ENCODE measurements at regions not wholly inside any gene's neighbourhood (a gene's known extent, or its start where the extent isn't known, plus 50 kb on each side); places are given as distances from the start of the nearest gene placed in this dataset.

GRCh38 chr15:97141360-97141759 lies 810.9 kb downstream of the NR2F2 start:
- WGBS (ENCODE audit: insufficient coverage): no CpG with 5 or more reads among the region's 1 CpG
- no peaks in the 10 kb centered on the region for H3K9me3 ChIP-seq (ENCODE audit: control insufficient read depth, insufficient read depth, low read length)

GRCh38 chr15:97141871-97142270 lies 811.4 kb downstream of the NR2F2 start:
- Histone ChIP-seq H3K4me3 (ENCODE audit: low read depth, low read length) (no peak overlapping the region), H3K9me3 (ENCODE audit: control insufficient read depth, insufficient read depth, low read length) (no peaks in the 10 kb centered on the region), H3K4me1 (ENCODE audit: control insufficient read depth, insufficient read depth, low read length) (peaks cover 1% of the 10 kb centered on the region), H3K27me3 (ENCODE audit: control insufficient read depth, insufficient read depth, low read length) (no peaks in the 10 kb centered on the region), H3K36me3 (ENCODE audit: control insufficient read depth, insufficient read depth, low read length) (no peaks in the 10 kb centered on the region), H3K27ac (ENCODE audit: low read depth, low read length) (no peak overlapping the region)
- WGBS (ENCODE audit: insufficient coverage): 33% methylated on average over 1 of the region's 2 CpGs
- peak in 1 of 6 donors; percentile 24 for DNase-seq (ENCODE audit: low read depth in 4 of 6, low spot score in 6 of 6)

More at GRCh38 chr15:97141360-97141759, 810.9 kb downstream of the NR2F2 start:
- DNase-seq (ENCODE audit: low read depth in 4 of 6, low spot score in 6 of 6): no peak
- no peaks in the 10 kb centered on the region for H3K27me3 ChIP-seq (ENCODE audit: control insufficient read depth, insufficient read depth, low read length)
- no peaks in the 10 kb centered on the region for H3K36me3 ChIP-seq (ENCODE audit: control insufficient read depth, insufficient read depth, low read length)
- no peaks in the 10 kb centered on the region for H3K4me1 ChIP-seq (ENCODE audit: control insufficient read depth, insufficient read depth, low read length)
- no peak overlapping the region for H3K27ac ChIP-seq (ENCODE audit: low read depth, low read length)
- no peak overlapping the region for H3K4me3 ChIP-seq (ENCODE audit: low read depth, low read length)

GRCh38 chr15:97143592-97144376 lies 813.3 kb downstream of the NR2F2 start:
- Histone ChIP-seq H3K36me3 (ENCODE audit: control insufficient read depth, insufficient read depth, low read length) (no peaks in the 10 kb centered on the region), H3K4me3 (ENCODE audit: low read depth, low read length) (no peak overlapping the region), H3K4me1 (ENCODE audit: control insufficient read depth, insufficient read depth, low read length) (peaks cover 6% of the 10 kb centered on the region), H3K27ac (ENCODE audit: low read depth, low read length) (no peak overlapping the region), H3K9me3 (ENCODE audit: control insufficient read depth, insufficient read depth, low read length) (no peaks in the 10 kb centered on the region), H3K27me3 (ENCODE audit: control insufficient read depth, insufficient read depth, low read length) (peaks cover 3% of the 10 kb centered on the region)
- DNase-seq (ENCODE audit: low read depth in 4 of 6, low spot score in 6 of 6): no peak
- 84% methylated on average over 5 of the region's 6 CpGs for WGBS (ENCODE audit: insufficient coverage)

- Histone ChIP-seq H3K27ac (ENCODE audit: low read depth, low read length) (no peak overlapping the region), H3K27me3 (ENCODE audit: control insufficient read depth, insufficient read depth, low read length) (peaks cover 3% of the 10 kb centered on the region), H3K4me1 (ENCODE audit: control insufficient read depth, insufficient read depth, low read length) (peaks cover 6% of the 10 kb centered on the region), H3K36me3 (ENCODE audit: control insufficient read depth, insufficient read depth, low read length) (no peaks in the 10 kb centered on the region), H3K9me3 (ENCODE audit: control insufficient read depth, insufficient read depth, low read length) (no peaks in the 10 kb centered on the region), H3K4me3 (ENCODE audit: low read depth, low read length) (no peak overlapping the region)
- no peak for DNase-seq (ENCODE audit: low read depth in 4 of 6, low spot score in 6 of 6)
- WGBS (ENCODE audit: insufficient coverage): 79% methylated on average over 2 of the region's 2 CpGs
These were observed 813.8 kb downstream of the NR2F2 start for GRCh38 chr15:97144377-97144711.

GRCh38 chr15:97146929-97147870 lies 813.3 kb upstream of the ARRDC4 start:
- 56% methylated on average over 11 of the region's 18 CpGs for WGBS (ENCODE audit: insufficient coverage)
- Histone ChIP-seq H3K27ac (ENCODE audit: low read depth, low read length) (peak overlapping the region; percentile 11), H3K36me3 (ENCODE audit: control insufficient read depth, insufficient read depth, low read length) (no peaks in the 10 kb centered on the region), H3K4me3 (ENCODE audit: low read depth, low read length) (no peak overlapping the region), H3K9me3 (ENCODE audit: control insufficient read depth, insufficient read depth, low read length) (no peaks in the 10 kb centered on the region), H3K27me3 (ENCODE audit: control insufficient read depth, insufficient read depth, low read length) (peaks cover 3% of the 10 kb centered on the region), H3K4me1 (ENCODE audit: control insufficient read depth, insufficient read depth, low read length) (peaks cover 6% of the 10 kb centered on the region)
- peak in 2 of 6 donors; percentile 22 to 44 for DNase-seq (ENCODE audit: low read depth in 4 of 6, low spot score in 6 of 6)

GRCh38 chr15:97153356-97153965 lies 807.0 kb upstream of the ARRDC4 start:
- Histone ChIP-seq H3K36me3 (ENCODE audit: control insufficient read depth, insufficient read depth, low read length) (no peaks in the 10 kb centered on the region), H3K27me3 (ENCODE audit: control insufficient read depth, insufficient read depth, low read length) (peaks cover 3% of the 10 kb centered on the region), H3K9me3 (ENCODE audit: control insufficient read depth, insufficient read depth, low read length) (no peaks in the 10 kb centered on the region), H3K27ac (ENCODE audit: low read depth, low read length) (no peak overlapping the region), H3K4me3 (ENCODE audit: low read depth, low read length) (no peak overlapping the region), H3K4me1 (ENCODE audit: control insufficient read depth, insufficient read depth, low read length) (peaks cover 2% of the 10 kb centered on the region)
- no CpG with 5 or more reads among the region's 1 CpG for WGBS (ENCODE audit: insufficient coverage)
- DNase-seq (ENCODE audit: low read depth in 4 of 6, low spot score in 6 of 6): peak in 2 of 6 donors; percentile 54 to 62

GRCh38 chr15:97156739-97157265 lies 803.7 kb upstream of the ARRDC4 start:
- Histone ChIP-seq H3K9me3 (ENCODE audit: control insufficient read depth, insufficient read depth, low read length) (no peaks in the 10 kb centered on the region), H3K27ac (ENCODE audit: low read depth, low read length) (no peak overlapping the region), H3K4me1 (ENCODE audit: control insufficient read depth, insufficient read depth, low read length) (peaks cover 2% of the 10 kb centered on the region), H3K36me3 (ENCODE audit: control insufficient read depth, insufficient read depth, low read length) (no peaks in the 10 kb centered on the region), H3K4me3 (ENCODE audit: low read depth, low read length) (no peak overlapping the region), H3K27me3 (ENCODE audit: control insufficient read depth, insufficient read depth, low read length) (no peaks in the 10 kb centered on the region)
- WGBS (ENCODE audit: insufficient coverage): 92% methylated on average over 2 of the region's 2 CpGs
- DNase-seq (ENCODE audit: low read depth in 4 of 6, low spot score in 6 of 6): no peak

GRCh38 chr15:97162805-97163495 lies 797.6 kb upstream of the ARRDC4 start:
- no peak for DNase-seq (ENCODE audit: low read depth in 4 of 6, low spot score in 6 of 6)
- no peak overlapping the region for H3K4me3 ChIP-seq (ENCODE audit: low read depth, low read length)
- H3K27ac ChIP-seq (ENCODE audit: low read depth, low read length): no peak overlapping the region
- no peaks in the 10 kb centered on the region for H3K4me1 ChIP-seq (ENCODE audit: control insufficient read depth, insufficient read depth, low read length)
- no peaks in the 10 kb centered on the region for H3K36me3 ChIP-seq (ENCODE audit: control insufficient read depth, insufficient read depth, low read length)
- no peaks in the 10 kb centered on the region for H3K27me3 ChIP-seq (ENCODE audit: control insufficient read depth, insufficient read depth, low read length)
- WGBS (ENCODE audit: insufficient coverage): 45% methylated on average over 2 of the region's 2 CpGs
- H3K9me3 ChIP-seq (ENCODE audit: control insufficient read depth, insufficient read depth, low read length): no peaks in the 10 kb centered on the region

GRCh38 chr15:97165205-97165604 lies 795.3 kb upstream of the ARRDC4 start:
- Histone ChIP-seq H3K4me3 (ENCODE audit: low read depth, low read length) (no peak overlapping the region), H3K9me3 (ENCODE audit: control insufficient read depth, insufficient read depth, low read length) (no peaks in the 10 kb centered on the region), H3K36me3 (ENCODE audit: control insufficient read depth, insufficient read depth, low read length) (no peaks in the 10 kb centered on the region), H3K4me1 (ENCODE audit: control insufficient read depth, insufficient read depth, low read length) (no peaks in the 10 kb centered on the region), H3K27me3 (ENCODE audit: control insufficient read depth, insufficient read depth, low read length) (no peaks in the 10 kb centered on the region), H3K27ac (ENCODE audit: low read depth, low read length) (no peak overlapping the region)
- DNase-seq (ENCODE audit: low read depth in 4 of 6, low spot score in 6 of 6): no peak
- no CpG with 5 or more reads among the region's 2 CpGs for WGBS (ENCODE audit: insufficient coverage)

Measured in spinal cord (tissue), 9 donors.